ENCODE measurements at regions not wholly inside any gene's neighbourhood (a gene's known extent, or its start where the extent isn't known, plus 50 kb on each side); places are given as distances from the start of the nearest gene placed in this dataset.

DNA sequence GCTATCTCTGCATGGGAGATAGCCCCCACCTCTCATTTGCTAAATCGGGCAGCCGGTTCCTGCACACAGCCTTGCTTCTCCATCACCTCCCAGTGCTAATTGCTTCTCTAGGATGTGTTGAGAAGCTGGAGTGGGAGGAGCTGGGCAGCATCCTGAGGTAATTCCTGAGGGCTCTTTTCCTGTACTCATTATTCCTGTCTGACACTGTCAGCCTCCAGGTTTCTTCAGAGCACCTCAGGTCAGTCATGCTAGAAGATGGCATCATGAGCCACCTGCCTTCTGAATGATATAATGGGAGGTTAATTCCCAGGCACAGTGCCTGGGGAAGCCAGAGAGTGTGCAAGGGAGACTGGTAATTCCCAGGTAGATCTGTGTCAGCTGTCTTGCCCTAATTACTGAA is 133.0 kb downstream of the RAB38 start:
- Histone ChIP-seq H3K27me3 (ENCODE audit: control insufficient read depth, insufficient read depth, low read length) (no peaks in the 10 kb centered on the region), H3K9me3 (ENCODE audit: control insufficient read depth in 2 of 2, low read length in 2 of 2) (no peaks in the 10 kb centered on the region), H3K27ac (ENCODE audit: insufficient read depth, low read length, poor library complexity, severe bottlenecking) (no peak overlapping the region), H3K36me3 (ENCODE audit: control insufficient read depth, insufficient read depth, low read length) (no peaks in the 10 kb centered on the region), H3K4me3 (ENCODE audit: low read depth, low read length) (no peak overlapping the region), H3K4me1 (ENCODE audit: control insufficient read depth, insufficient read depth, low read length, poor library complexity, severe bottlenecking) (no peaks in the 10 kb centered on the region)
- Mint-ChIP-seq H3K27ac (no peak overlapping the region), H3K9me3 (peaks cover 0 to 1% (median 0%) of the 10 kb centered on the region in 7 donors), H3K36me3 (no peaks in the 10 kb centered on the region), H3K4me3 (no peak overlapping the region), H3K4me1 (no peaks in the 10 kb centered on the region), H3K27me3 (no peaks in the 10 kb centered on the region)
- ATAC-seq (ENCODE audit: low read depth in 2 of 2) (no peak), DNase-seq (no peak)

DNA sequence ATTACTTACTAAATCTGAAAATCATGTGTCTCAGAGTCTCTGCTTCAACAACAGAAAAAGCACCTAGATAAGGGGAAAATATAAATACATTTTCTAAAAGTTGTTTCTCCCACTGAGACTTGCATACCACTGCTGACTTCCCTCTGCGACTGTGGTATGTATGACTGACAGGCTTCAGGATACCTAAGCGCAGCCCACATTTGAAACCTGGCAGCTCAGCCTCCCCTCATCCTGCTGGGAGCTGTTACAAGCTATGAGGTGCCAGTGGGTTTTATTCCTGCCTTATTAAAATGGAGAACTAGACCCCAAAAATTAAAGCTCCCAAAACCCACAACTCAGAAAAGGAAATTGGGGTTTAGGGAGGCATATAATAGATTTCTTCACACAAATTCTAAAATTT is 133.6 kb downstream of the RAB38 start:
- Mint-ChIP-seq H3K4me3 (no peak overlapping the region), H3K27me3 (peaks cover 4% of the 10 kb centered on the region), H3K4me1 (no peaks in the 10 kb centered on the region), H3K36me3 (no peaks in the 10 kb centered on the region), H3K27ac (no peak overlapping the region), H3K9me3 (peaks cover 0 to 1% (median 0%) of the 10 kb centered on the region in 7 donors)
- Histone ChIP-seq H3K9me3 (ENCODE audit: control insufficient read depth in 2 of 2, low read length in 2 of 2) (no peaks in the 10 kb centered on the region), H3K4me3 (ENCODE audit: low read depth, low read length) (no peak overlapping the region), H3K36me3 (ENCODE audit: control insufficient read depth, insufficient read depth, low read length) (no peaks in the 10 kb centered on the region), H3K27ac (ENCODE audit: insufficient read depth, low read length, poor library complexity, severe bottlenecking) (no peak overlapping the region), H3K27me3 (ENCODE audit: control insufficient read depth, insufficient read depth, low read length) (no peaks in the 10 kb centered on the region), H3K4me1 (ENCODE audit: control insufficient read depth, insufficient read depth, low read length, poor library complexity, severe bottlenecking) (no peaks in the 10 kb centered on the region)
- DNase-seq (no peak), ATAC-seq (ENCODE audit: low read depth in 2 of 2) (no peak)

DNA sequence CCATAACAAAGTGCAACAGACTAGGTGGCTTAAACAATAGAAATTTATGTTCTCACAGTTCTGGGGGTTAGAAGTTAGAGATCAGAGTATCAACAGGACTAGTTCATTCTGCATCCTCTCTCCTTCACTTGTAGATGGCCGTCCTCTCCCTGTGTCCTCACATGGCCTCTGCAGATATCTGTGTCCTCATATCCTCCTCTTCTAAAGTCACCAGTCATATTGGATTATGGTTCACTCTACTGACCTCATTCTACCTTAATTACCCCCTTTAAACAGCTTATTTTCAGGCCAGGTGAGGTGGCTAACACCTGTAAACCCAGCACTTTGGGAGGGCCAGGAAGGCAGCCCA is 135.1 kb downstream of the RAB38 start:
- H3K36me3 ChIP-seq (ENCODE audit: control insufficient read depth, insufficient read depth, low read length): no peaks in the 10 kb centered on the region
- H3K4me1 Mint-ChIP-seq: no peaks in the 10 kb centered on the region
- DNase-seq (no peak), ATAC-seq (ENCODE audit: low read depth in 2 of 2) (no peak)
- no peaks in the 10 kb centered on the region for H3K36me3 Mint-ChIP-seq
- peaks cover 0 to 1% (median 0%) of the 10 kb centered on the region in 7 donors for H3K9me3 Mint-ChIP-seq
- no peaks in the 10 kb centered on the region for H3K9me3 ChIP-seq (ENCODE audit: control insufficient read depth in 2 of 2, low read length in 2 of 2)
- no peak overlapping the region for H3K27ac ChIP-seq (ENCODE audit: insufficient read depth, low read length, poor library complexity, severe bottlenecking)
- H3K27ac Mint-ChIP-seq: no peak overlapping the region
- no peaks in the 10 kb centered on the region for H3K4me1 ChIP-seq (ENCODE audit: control insufficient read depth, insufficient read depth, low read length, poor library complexity, severe bottlenecking)
- no peak overlapping the region for H3K4me3 Mint-ChIP-seq
- H3K4me3 ChIP-seq (ENCODE audit: low read depth, low read length): no peak overlapping the region
- H3K27me3 Mint-ChIP-seq: peaks cover 5% of the 10 kb centered on the region
- no peaks in the 10 kb centered on the region for H3K27me3 ChIP-seq (ENCODE audit: control insufficient read depth, insufficient read depth, low read length)

GRCh38 chr11:88039476-88040147 is 135.6 kb downstream of the RAB38 start:
- Mint-ChIP-seq H3K27me3 (peaks cover 5% of the 10 kb centered on the region), H3K36me3 (no peaks in the 10 kb centered on the region), H3K4me3 (no peak overlapping the region), H3K27ac (no peak overlapping the region), H3K4me1 (no peaks in the 10 kb centered on the region), H3K9me3 (peaks cover 0 to 3% (median 0%) of the 10 kb centered on the region in 7 donors)
- H3K4me3 ChIP-seq (ENCODE audit: low read depth, low read length): no peak overlapping the region
- DNase-seq (no peak), ATAC-seq (ENCODE audit: low read depth in 2 of 2) (no peak)
- H3K27me3 ChIP-seq (ENCODE audit: control insufficient read depth, insufficient read depth, low read length): no peaks in the 10 kb centered on the region
- no peaks in the 10 kb centered on the region for H3K9me3 ChIP-seq (ENCODE audit: control insufficient read depth in 2 of 2, low read length in 2 of 2)
- no peak overlapping the region for H3K27ac ChIP-seq (ENCODE audit: insufficient read depth, low read length, poor library complexity, severe bottlenecking)
- H3K36me3 ChIP-seq (ENCODE audit: control insufficient read depth, insufficient read depth, low read length): no peaks in the 10 kb centered on the region
- H3K4me1 ChIP-seq (ENCODE audit: control insufficient read depth, insufficient read depth, low read length, poor library complexity, severe bottlenecking): no peaks in the 10 kb centered on the region

DNA sequence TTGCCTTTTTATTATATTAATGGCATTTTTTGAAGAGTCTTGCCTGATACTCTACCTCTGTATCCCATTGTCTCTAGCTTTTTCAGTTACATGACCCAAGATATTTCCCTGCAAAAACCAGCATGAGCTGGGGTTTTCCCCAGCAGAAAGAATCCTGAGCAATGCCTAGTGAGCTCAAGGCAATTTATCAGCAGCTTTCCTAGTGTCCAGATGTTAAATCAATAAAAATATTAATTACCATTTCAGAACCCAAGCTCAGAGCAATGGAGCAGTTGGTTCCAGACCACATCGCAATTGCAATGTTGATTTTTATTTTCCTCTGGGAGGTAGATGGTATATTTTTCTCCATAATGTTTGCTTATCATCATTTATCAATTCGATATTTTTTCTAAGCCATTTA is 137.2 kb downstream of the RAB38 start:
- H3K27ac Mint-ChIP-seq: no peak overlapping the region
- H3K4me3 ChIP-seq (ENCODE audit: low read depth, low read length): no peak overlapping the region
- H3K4me1 Mint-ChIP-seq: no peaks in the 10 kb centered on the region
- no peaks in the 10 kb centered on the region for H3K27me3 ChIP-seq (ENCODE audit: control insufficient read depth, insufficient read depth, low read length)
- H3K27ac ChIP-seq (ENCODE audit: insufficient read depth, low read length, poor library complexity, severe bottlenecking): no peak overlapping the region
- ATAC-seq (ENCODE audit: low read depth in 2 of 2): no peak
- H3K27me3 Mint-ChIP-seq: peaks cover 5% of the 10 kb centered on the region
- H3K9me3 ChIP-seq (ENCODE audit: control insufficient read depth in 2 of 2, low read length in 2 of 2): no peaks in the 10 kb centered on the region
- no peaks in the 10 kb centered on the region for H3K4me1 ChIP-seq (ENCODE audit: control insufficient read depth, insufficient read depth, low read length, poor library complexity, severe bottlenecking)
- H3K36me3 ChIP-seq (ENCODE audit: control insufficient read depth, insufficient read depth, low read length): no peaks in the 10 kb centered on the region
- DNase-seq: no peak
- peaks cover 0 to 9% (median 2%) of the 10 kb centered on the region in 7 donors for H3K9me3 Mint-ChIP-seq
- H3K36me3 Mint-ChIP-seq: no peaks in the 10 kb centered on the region
- H3K4me3 Mint-ChIP-seq: no peak overlapping the region

DNA sequence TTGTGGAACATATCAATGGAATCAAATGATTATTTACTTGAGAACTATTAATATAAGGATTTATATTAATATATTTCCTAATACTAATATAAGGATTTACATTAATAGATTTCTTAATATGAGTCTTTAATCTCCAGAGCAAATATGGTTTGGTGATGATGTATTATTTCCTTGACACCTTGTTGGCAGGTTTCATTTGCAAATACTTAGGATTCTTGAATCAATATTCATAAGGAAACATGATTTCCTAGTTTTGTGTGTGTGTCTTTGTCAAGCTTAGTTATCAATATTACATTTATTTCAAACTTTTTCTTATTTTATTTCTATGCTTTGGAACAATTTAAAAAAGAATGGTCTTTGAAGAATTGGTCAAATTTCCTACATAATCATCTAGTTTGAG is 138.5 kb downstream of the RAB38 start:
- H3K4me3 Mint-ChIP-seq: no peak overlapping the region
- Histone ChIP-seq H3K4me1 (ENCODE audit: control insufficient read depth, insufficient read depth, low read length, poor library complexity, severe bottlenecking) (no peaks in the 10 kb centered on the region), H3K27ac (ENCODE audit: insufficient read depth, low read length, poor library complexity, severe bottlenecking) (no peak overlapping the region), H3K4me3 (ENCODE audit: low read depth, low read length) (no peak overlapping the region), H3K36me3 (ENCODE audit: control insufficient read depth, insufficient read depth, low read length) (no peaks in the 10 kb centered on the region), H3K27me3 (ENCODE audit: control insufficient read depth, insufficient read depth, low read length) (no peaks in the 10 kb centered on the region), H3K9me3 (ENCODE audit: control insufficient read depth in 2 of 2, low read length in 2 of 2) (no peaks in the 10 kb centered on the region)
- H3K27ac Mint-ChIP-seq: no peak overlapping the region
- no peaks in the 10 kb centered on the region for H3K4me1 Mint-ChIP-seq
- H3K27me3 Mint-ChIP-seq: peaks cover 5% of the 10 kb centered on the region
- H3K9me3 Mint-ChIP-seq: peaks cover 0 to 9% (median 4%) of the 10 kb centered on the region in 7 donors
- DNase-seq (no peak), ATAC-seq (ENCODE audit: low read depth in 2 of 2) (no peak)
- H3K36me3 Mint-ChIP-seq: no peaks in the 10 kb centered on the region

GRCh38 chr11:88035271-88035670 is 140.0 kb downstream of the RAB38 start:
- Histone ChIP-seq H3K4me1 (ENCODE audit: control insufficient read depth, insufficient read depth, low read length, poor library complexity, severe bottlenecking) (no peaks in the 10 kb centered on the region), H3K27me3 (ENCODE audit: control insufficient read depth, insufficient read depth, low read length) (no peaks in the 10 kb centered on the region), H3K27ac (ENCODE audit: insufficient read depth, low read length, poor library complexity, severe bottlenecking) (no peak overlapping the region), H3K9me3 (ENCODE audit: control insufficient read depth in 2 of 2, low read length in 2 of 2) (no peaks in the 10 kb centered on the region), H3K4me3 (ENCODE audit: low read depth, low read length) (no peak overlapping the region), H3K36me3 (ENCODE audit: control insufficient read depth, insufficient read depth, low read length) (no peaks in the 10 kb centered on the region)
- ATAC-seq (ENCODE audit: low read depth in 2 of 2) (no peak), DNase-seq (no peak)
- Mint-ChIP-seq H3K27me3 (peaks cover 5% of the 10 kb centered on the region), H3K9me3 (peaks cover 0 to 9% (median 4%) of the 10 kb centered on the region in 7 donors), H3K36me3 (no peaks in the 10 kb centered on the region), H3K4me3 (no peak overlapping the region), H3K27ac (no peak overlapping the region), H3K4me1 (no peaks in the 10 kb centered on the region)

- H3K27me3 ChIP-seq (ENCODE audit: control insufficient read depth, insufficient read depth, low read length): peaks cover 2% of the 10 kb centered on the region
- H3K36me3 Mint-ChIP-seq: no peaks in the 10 kb centered on the region
- no peaks in the 10 kb centered on the region for H3K9me3 ChIP-seq (ENCODE audit: control insufficient read depth in 2 of 2, low read length in 2 of 2)
- H3K4me3 ChIP-seq (ENCODE audit: low read depth, low read length): no peak overlapping the region
- no peaks in the 10 kb centered on the region for H3K36me3 ChIP-seq (ENCODE audit: control insufficient read depth, insufficient read depth, low read length)
- DNase-seq: no peak
- no peak overlapping the region for H3K4me3 Mint-ChIP-seq
- H3K4me1 ChIP-seq (ENCODE audit: control insufficient read depth, insufficient read depth, low read length, poor library complexity, severe bottlenecking): no peaks in the 10 kb centered on the region
- H3K27ac Mint-ChIP-seq: no peak overlapping the region
- peaks cover 7% of the 10 kb centered on the region for H3K27me3 Mint-ChIP-seq
- no peak overlapping the region for H3K27ac ChIP-seq (ENCODE audit: insufficient read depth, low read length, poor library complexity, severe bottlenecking)
- ATAC-seq (ENCODE audit: low read depth in 2 of 2): no peak
- H3K9me3 Mint-ChIP-seq: no peaks in the 10 kb centered on the region
- H3K4me1 Mint-ChIP-seq: no peaks in the 10 kb centered on the region
Measured at GRCh38 chr11:88017666-88018065, 157.6 kb downstream of the RAB38 start.

All from CD4-positive, CD25-positive, alpha-beta regulatory T cell (primary cell).